Skin epidermis (tissue), 12 donors: ENCODE measurements at regions not wholly inside any gene's neighbourhood (a gene's known extent, or its start where the extent isn't known, plus 50 kb on each side); places are given as distances from the start of the nearest gene placed in this dataset.

Experiments used
- H3K27ac ChIP-seq, 21 experiments: fragments of 200-600 bp; sonication (generic) in 11 of 21; one replicate each; pipeline ENCODE4 v1.5.0; 2020; ENCODE audit warnings: mild to moderate bottlenecking in 3 of 21, inconsistent platforms in 2 of 21, moderate library complexity in 2 of 21
- H3K4me3 ChIP-seq, 7 experiments: fragments of 200-600 bp; sonication (generic) in 2 of 7; one replicate each; pipeline ENCODE4 v1.5.0; 2020; ENCODE audit warnings: inconsistent platforms in 2 of 7, mild to moderate bottlenecking in 2 of 7, moderate library complexity in 1 of 7

DNA sequence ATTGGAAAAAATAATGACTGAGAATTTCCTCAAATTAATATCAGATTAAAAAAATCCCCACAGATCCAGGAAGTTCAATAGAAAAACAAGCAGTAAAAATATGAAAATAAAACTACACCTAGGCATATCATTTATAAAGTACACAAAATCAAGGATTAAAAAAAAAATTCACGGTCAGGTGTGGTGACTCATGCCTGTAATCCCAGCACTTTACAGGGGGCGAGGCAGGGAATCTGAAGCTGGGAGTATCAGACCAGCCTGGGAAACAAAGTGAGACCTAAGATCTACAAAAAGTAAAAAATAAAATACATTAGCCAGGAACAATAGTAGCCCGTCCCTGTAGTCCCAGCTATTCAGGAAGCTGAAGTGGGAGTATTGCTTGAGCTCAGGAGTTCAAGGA is 778.3 kb upstream of the ALCAM start:
- Histone ChIP-seq H3K27ac (no peak overlapping the region), H3K4me3 (no peak overlapping the region)

DNA sequence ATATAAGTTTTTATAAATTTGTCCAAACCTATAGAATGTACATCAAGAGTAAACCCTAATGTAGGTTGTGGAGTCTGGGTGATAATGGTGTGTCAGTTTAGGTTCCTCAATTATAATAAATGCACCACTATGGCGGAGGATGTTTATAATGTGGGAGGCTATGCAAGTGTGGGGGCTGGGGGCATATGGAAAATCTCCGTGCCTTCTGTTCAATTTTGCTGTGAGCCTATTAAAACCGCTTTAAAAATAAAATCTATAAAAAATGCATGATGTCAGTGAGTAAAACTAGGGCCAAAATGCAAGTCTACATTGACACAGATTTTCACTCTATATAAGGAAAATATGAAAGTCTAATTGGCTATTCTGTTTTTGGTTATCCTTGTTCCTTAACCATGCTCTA is 774.9 kb upstream of the ALCAM start:
- no peak overlapping the region for H3K27ac ChIP-seq
- H3K4me3 ChIP-seq, result no peak overlapping the region

DNA sequence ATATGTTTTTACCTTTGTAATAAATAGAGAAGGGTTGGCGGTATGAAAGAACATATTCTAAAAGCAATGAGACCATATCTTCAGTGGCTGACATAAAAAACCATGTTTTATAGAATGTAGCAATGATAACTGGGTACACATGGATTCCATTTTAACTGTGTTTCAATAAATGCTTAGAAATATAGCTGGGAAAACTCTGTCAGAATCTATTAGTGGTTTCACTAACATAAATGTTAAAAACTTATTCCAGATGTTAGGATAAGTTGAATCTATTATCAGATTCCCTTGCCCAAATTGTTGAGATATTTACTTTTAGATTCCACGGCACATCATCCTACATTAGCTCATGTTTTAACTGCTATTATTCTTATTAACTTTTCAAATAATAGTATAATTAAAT is 772.2 kb upstream of the ALCAM start:
- Histone ChIP-seq H3K27ac (no peak overlapping the region), H3K4me3 (no peak overlapping the region)

DNA sequence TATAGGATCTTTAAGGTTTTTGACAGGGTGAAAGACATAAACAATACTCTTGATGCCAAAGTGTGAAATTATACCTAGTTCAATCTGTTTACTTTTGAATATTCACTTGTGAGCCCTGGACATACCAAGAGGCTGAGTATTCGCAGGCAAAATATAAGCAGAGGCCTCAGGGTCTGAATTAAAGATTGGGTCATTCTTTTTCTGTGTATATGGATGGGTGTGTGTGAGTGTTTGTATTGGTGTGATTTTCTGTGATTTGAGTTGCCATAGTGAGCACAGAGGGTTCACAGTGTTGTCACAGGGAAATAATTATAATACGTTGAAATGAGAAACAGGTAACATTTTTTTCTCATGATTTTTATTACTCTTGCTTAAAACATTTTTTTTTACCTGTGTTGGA is 770.7 kb upstream of the ALCAM start:
- no peak overlapping the region for H3K4me3 ChIP-seq
- H3K27ac ChIP-seq, result no peak overlapping the region

DNA sequence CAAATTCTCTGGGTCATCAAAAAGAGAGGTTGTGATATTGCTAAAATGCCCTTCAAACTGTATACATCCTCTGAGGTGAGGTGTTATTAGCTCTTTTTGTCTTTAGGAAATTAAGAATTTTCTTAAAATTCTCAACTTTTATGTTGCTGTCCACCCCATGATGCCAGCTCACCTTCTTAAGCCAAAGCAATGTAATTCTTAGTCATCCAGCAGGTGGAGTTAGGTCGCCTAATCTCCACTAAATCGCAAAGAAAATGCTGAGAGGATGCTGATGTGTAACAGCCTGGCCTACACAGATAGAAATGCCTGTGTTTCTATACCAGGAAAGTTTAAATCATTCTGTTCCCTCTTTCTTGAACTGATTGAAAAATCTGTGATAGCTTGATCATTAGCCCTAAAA is 770.2 kb upstream of the ALCAM start:
- Histone ChIP-seq H3K4me3 (no peak overlapping the region), H3K27ac (no peak overlapping the region)

DNA sequence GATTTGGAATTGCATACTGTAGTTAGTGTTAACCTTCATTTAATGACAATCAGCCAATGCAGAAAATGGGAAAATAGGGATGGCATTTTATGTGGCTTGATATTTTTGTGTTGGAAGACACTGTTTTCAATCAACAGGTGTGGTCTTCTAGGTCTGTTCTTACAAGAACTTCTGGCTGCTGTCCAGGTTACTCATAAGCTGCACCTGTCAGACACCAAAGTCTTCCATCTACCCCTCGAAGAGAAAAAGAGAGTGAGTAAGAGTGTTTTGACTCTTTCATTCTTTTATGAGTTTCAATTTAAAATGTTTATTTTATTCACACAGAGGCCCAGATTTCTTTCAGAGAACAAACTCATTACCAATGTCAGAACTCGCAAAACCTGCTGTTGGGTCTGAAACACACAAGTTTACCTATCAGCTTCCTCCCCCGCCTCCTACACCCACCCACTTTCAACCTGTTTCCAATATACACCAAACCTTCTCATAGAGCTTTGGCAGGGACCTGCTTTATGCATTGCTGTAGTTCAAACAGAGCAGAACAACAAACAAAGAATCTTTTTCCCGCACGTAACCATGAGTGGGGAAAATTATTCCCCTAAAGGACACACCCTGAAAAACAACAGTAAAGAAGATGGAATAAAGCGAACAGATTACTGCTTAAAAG is 767.7 kb upstream of the ALCAM start:
- Histone ChIP-seq H3K27ac (no peak overlapping the region), H3K4me3 (no peak overlapping the region)

DNA sequence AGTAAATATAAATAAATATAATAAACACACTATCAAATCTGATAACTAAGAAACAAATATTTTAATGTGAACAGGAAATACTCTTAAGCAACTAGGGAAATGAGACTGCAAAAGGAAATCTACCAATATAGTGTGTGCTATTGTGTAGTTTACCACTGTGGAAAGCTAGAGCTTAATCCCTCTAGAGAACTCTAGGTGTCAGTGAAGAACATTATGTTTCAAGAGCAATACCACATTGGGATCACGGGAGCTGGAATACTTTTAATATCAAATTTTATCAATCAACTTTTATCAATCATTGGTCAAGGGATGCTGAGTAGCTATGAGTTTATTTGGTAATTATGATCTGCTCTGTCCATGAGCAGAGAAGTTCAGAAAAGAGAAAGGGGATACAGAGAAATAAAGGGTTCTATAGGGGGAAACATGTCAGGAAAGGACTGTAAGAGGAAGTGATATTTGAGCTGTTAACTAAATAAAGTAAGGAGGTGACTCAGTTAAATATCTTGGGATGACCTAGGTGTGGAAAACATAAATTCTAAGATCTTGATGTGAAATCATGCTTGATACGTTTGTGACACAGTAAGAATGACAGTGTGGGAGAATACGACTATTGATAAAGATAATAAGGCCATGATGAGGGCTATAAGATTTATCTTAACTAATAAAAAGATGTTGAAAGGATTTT is 762.2 kb upstream of the ALCAM start:
- Histone ChIP-seq H3K27ac (no peak overlapping the region), H3K4me3 (no peak overlapping the region)

DNA sequence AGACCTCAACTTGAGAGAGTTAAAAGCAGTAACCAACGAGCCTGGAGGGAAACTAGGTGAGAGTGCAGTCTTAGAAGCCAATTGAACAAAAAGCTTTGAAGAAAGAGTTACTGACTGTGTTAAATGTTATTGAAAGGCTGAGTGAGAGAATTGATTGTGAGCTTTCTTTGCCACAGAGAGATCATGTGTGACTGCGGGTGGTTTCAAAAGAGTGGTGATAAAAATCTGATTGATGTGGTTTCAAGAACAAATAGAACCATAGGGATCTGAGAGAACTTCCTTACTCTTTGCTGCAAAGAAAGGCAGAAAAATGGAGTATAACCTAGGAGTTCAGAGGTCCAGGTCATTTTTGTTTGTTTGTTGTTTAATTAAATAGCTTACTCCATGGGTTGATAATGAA is 759.9 kb upstream of the ALCAM start:
- Histone ChIP-seq H3K4me3 (no peak overlapping the region), H3K27ac (no peak overlapping the region)

DNA sequence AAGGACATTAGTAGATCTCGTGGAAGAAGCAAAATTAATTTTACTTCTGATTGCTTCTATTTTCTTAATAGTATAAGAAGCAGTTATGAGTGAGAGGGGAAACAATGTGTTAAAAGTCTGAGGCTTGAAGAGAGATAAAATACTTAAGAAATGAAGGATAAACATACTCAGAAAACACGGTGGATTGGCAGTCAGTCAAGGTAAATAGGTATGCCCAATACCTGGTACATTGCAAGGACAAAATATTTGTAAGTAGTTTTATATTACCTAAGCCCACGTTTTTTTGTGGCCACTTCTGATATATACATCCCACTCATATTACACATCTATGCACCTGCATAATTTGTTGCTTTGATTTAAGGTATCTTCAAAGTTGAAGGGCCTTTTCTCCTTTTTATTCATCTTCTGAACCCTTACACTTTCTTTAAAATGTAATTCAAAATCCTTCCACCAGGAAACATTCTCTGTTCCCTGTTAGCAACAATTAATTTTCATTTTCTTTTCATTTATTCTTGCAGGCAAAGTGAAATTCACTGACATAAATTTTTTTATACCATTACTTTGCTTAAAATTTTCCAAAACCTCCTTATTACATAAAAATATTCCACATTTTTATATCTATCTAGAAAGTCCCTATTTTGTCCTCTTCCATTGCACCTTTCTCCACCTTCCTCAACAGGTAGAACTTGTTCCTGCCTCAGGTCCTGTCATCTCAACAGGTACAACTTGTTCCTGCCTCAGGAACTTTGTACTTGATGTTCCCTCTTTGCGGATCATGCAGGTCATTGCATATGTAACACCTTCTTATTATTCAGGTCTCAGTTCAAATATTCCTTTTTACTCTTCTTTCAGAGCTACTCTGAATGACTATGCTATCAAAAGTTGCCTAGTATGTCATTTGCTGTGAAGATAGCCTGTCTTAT is 755.7 kb upstream of the ALCAM start:
- Histone ChIP-seq H3K27ac (no peak overlapping the region), H3K4me3 (no peak overlapping the region)

DNA sequence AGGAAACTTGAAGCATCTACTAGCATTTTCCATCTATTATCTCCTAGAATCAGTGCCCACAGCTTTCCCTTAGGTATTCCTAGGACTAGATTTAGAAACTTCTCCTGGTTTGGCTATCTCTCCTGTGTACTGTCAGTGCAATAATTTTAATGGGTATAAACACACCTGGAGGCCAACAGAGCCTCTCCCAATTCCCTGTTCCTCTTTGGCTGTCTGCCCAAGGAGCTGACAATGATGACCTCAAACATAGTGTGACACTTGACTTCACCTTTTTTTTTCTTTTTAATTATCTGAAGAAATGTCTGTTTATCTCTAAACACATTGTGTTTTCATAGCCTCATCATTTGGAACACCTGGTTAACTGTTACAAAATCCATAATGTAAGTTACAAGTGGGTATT is 754.5 kb upstream of the ALCAM start:
- Histone ChIP-seq H3K4me3 (no peak overlapping the region), H3K27ac (no peak overlapping the region)

DNA sequence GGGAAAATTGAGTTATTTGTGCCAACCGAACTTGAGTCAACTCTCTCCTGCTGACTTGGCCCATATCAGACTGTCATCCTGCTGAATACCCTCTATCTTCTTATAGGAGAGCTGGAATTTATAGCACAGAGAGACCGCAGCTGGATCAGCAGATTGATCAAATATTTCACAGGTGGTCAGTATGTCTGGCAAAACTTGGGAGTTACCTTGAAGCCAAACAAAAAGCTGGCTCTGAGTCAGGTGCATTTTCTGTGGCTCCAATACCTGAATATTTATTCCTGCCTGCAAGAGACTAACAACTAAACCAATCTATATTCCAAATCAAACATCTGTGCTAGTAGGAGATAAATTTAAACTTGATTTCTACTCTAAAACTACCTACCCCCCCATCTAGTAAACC is 752.1 kb upstream of the ALCAM start:
- H3K4me3 ChIP-seq, result no peak overlapping the region
- no peak overlapping the region for H3K27ac ChIP-seq

DNA sequence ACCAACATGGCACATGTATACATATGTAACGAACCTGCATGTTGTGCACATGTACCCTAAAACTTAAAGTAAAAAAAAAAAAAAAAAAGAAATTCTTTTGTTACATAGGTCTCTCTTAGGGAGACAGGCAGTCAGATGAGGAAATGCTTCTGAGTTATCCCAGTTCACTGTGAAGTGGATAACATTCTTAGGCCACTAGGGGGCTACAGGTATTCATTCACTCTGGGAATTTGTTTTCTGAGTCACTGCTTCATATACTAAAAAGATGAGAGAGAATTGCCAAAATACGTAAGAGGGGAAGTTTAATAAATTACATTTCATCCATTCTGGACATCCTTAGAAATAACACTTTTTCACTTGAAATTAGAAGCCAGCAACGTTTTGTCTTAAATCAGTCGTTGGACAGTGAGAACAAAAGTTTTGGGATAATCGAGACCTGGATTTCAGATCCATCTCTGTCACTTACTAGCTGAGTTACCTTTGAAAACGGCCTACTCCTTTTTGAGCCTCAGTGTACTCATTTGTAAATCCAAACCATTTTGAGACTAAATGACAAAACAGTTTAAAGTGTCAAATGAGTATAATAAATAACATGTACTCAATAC is 738.4 kb upstream of the ALCAM start:
- Histone ChIP-seq H3K4me3 (no peak overlapping the region), H3K27ac (no peak overlapping the region)

DNA sequence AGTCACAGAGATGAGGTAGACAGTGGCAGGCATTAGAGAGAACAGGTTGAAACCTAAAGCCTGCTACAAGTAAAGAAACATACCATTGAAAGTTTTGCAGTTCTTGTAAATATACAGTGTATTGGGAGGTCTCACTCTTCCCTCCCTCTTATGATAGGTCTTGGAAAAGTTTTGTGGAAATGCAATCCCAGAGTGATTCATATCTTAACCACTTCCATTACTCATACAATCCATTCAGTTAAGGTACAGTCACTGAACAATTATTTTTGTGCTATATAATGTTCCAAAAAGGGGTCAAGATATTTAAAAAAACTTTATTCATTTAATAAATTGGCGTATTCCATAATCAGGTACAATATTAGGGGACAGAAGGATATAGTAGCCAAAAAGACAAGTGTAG is 737.7 kb upstream of the ALCAM start:
- H3K4me3 ChIP-seq, result no peak overlapping the region
- no peak overlapping the region for H3K27ac ChIP-seq

DNA sequence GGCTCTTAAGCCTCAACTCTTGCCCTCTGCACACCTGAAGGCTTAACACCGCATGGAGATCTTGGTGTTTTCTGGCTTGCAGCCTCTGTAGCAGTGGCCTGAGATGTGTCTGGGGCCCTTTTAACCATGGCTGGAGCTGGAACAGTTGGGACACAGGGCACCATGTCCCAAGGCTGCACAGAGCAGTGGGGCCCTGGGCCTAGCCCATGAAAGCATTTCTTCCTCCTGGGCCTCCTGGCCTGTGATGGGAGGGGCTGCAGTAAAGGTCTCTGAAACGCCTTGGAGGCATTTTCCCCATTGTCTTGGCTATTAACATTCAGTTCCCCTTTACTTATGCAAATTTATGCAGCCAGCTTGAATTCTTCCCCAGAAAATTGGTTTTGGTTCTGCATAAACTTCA is 735.5 kb upstream of the ALCAM start:
- Histone ChIP-seq H3K4me3 (no peak overlapping the region), H3K27ac (no peak overlapping the region)

DNA sequence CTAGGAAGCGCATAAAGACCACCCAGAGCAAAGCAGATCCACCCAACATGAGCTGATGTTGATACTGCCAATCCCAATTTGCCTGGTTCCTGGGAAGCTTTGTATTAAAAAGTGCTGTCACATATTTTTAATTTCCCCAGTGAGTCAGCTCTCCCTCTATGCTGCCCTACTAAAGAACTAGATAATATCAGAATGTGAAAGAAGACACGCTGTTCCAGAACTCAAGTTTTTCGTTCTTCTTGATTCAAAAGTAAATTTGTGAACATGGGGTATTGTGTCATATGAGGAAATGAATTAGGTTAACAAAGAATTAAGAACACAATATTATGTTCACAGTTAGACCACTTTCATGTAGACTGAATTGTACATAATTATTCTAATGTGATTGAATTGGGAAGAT is 734.2 kb upstream of the ALCAM start:
- H3K27ac ChIP-seq, result no peak overlapping the region
- no peak overlapping the region for H3K4me3 ChIP-seq

DNA sequence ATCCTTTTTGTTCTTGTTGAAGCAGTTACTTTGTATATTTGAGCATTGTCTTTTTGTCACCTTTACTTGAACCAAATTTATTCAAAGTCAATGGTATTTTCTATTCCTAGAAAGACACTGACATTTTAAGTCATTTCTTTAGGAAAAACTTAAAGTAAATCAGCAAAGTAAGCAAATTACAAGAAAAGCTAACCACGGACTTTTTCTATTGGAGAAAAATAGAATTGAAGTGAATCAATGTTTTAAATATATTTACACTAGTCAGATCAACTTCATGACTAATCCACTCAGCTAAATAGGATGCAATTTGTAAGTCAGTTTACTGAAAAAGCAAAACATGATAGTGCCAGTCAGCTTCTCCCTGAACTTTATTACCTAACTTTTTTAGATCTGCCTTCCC is 733.8 kb upstream of the ALCAM start:
- H3K4me3 ChIP-seq, result no peak overlapping the region
- no peak overlapping the region for H3K27ac ChIP-seq

DNA sequence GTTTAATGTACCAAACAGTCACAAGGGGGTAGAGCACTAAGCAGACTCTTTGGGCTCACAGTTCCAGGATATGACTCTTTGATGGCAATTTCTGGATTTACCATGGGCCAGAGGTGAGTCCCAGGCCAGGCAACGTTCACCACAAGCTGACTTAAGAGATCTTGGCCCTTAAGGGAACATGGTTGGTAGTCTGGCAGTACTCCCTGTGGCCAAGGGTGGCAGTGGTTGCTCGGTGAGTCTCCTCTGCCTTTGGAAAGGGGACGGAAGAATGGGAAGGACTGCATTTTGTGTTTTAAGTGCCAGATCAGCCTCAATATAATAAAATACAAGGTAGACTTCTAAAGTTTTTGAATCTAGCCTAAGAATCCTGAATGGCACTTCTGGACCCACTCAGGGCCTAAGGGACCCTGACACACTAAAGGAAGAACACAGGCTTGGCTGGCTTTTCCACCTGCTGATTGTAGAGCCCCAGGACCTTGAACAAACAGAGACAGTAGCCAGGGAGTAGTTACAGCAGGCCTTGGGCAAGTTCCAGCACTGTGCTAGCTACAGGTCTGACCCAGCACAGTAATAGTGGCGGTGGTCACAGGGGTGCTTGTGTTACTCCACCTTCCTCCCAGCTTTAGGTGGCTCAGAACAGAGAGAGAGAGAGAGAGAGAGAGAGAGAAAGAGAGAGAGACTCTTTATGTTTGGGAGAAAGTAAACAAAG is 730.7 kb upstream of the ALCAM start:
- no peak overlapping the region for H3K4me3 ChIP-seq
- H3K27ac ChIP-seq, result no peak overlapping the region

DNA sequence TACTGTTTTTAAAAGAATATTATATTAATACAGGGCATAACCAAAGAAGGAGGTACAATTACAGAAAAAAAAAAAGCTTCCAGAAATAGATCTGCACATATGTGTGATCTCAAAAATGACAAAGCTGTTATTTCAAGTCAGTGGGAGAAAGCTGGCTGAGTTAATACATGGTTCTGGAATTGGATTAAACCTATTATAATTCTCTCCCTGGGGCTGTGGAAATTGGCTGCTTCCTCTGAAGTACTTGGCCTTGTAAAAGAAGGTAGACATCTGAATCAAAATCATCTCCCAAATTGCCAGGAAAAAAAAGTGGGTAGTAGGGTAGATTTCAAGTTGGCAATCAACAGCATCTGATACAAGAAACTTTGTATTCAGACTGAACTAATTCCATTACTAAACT is 723.9 kb upstream of the ALCAM start:
- Histone ChIP-seq H3K27ac (no peak overlapping the region), H3K4me3 (no peak overlapping the region)

DNA sequence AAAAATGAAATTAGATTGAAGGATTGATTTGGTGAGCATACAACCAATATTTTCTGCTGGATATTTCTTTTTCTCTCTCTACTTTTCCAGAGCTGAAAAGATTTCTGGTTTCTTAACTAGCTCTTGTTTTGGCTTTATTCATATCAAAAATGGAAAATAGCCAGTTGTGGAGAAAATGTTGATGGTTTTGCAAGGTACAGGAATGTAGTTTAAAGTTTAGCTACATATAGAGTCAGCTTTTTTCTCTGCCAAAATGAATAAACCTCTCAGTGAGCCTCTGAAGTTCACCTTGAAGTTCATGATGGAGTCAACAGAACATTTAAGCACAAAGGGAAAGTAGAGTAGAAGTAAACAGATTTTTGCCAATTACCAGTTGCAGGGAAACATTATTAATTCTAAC is 720.5 kb upstream of the ALCAM start:
- Histone ChIP-seq H3K27ac (no peak overlapping the region), H3K4me3 (no peak overlapping the region)

DNA sequence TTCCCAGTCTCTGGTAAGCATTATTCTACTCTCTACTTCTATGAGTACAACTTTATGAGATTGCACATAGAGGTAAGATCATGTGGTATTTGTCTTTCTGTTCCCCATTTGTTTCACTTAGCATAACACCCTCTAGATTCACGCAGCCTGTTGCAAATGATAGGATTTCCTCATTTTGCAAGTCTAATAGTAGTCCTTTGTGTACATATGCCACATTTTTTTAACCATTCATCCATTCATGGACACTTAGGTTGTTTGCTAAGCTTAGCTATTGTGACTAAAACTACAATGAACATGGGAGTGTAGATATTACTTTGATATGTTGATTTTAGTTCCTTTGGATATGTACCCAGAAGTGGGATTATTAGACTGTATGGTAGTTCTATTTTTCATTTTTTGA is 717.9 kb upstream of the ALCAM start:
- no peak overlapping the region for H3K27ac ChIP-seq

More for the DNA sequence above, 717.9 kb upstream of the ALCAM start:
- H3K4me3 ChIP-seq, result no peak overlapping the region
